HFF-Myc (cell line): ENCODE measurements at regions not wholly inside any gene's neighbourhood (a gene's known extent, or its start where the extent isn't known, plus 50 kb on each side); places are given as distances from the start of the nearest gene placed in this dataset.

ENCODE experiments used
- DNase-seq: peaks from one replicate; pipeline ENCODE4 v3.0.0-alpha.2; 2011; ENCODE audit warnings: low read depth; ENCODE audit errors: extremely low read depth
- H3K4me3 ChIP-seq: replicated peaks from 2 replicates; pipeline ENCODE4 v1.5.1; 2011; ENCODE audit warnings: low read depth, mild to moderate bottlenecking, control low read depth, low read length
- TF ChIP-seq, protein P1 (sequence below): IDR thresholded peaks from 2 replicates; pipeline ENCODE4 v1.5.1; 2012; ENCODE audit warnings: mild to moderate bottlenecking, low read depth, low read length, control low read depth; ENCODE audit errors: missing control alignments

DNA sequence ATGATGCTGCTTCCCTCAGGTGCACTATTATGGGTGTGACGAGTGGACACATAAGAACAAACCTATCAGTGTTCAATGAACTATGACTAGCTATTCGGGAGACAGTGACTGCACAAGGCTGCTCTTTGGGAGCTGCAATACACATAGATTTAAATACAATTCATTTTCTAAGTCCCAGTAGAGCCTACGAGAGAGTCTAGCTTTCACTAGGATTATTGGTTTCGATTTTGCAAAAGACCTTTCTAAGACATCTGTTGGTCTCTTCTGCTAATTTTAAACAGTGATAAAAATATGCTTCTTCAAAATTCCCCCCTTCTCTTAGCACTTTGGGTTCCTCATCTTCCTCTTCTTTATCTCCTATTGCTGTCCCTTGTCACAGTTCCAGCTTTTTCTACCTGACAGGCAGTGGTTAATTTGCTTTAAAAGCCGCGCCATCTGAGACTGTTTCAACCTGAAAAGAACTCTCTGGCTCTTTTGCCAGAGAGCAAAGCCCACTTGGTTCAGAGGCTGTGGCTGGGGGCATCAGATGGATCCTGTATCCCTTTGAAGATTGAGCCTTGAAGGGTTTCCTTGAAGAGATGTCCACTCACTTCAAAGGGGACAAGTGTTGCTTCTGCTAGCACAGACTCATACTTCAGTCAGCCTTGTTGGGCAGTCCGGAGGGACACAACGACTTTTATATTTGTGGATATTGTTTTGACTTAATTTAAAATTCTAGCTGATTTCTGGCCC, 241.5 kb downstream of the MAN2A1 start:
- H3K4me3 ChIP-seq: no peak overlapping the region
- no peak for DNase-seq
- TF ChIP-seq, protein P1, sequence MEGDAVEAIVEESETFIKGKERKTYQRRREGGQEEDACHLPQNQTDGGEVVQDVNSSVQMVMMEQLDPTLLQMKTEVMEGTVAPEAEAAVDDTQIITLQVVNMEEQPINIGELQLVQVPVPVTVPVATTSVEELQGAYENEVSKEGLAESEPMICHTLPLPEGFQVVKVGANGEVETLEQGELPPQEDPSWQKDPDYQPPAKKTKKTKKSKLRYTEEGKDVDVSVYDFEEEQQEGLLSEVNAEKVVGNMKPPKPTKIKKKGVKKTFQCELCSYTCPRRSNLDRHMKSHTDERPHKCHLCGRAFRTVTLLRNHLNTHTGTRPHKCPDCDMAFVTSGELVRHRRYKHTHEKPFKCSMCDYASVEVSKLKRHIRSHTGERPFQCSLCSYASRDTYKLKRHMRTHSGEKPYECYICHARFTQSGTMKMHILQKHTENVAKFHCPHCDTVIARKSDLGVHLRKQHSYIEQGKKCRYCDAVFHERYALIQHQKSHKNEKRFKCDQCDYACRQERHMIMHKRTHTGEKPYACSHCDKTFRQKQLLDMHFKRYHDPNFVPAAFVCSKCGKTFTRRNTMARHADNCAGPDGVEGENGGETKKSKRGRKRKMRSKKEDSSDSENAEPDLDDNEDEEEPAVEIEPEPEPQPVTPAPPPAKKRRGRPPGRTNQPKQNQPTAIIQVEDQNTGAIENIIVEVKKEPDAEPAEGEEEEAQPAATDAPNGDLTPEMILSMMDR: no peak

DNA sequence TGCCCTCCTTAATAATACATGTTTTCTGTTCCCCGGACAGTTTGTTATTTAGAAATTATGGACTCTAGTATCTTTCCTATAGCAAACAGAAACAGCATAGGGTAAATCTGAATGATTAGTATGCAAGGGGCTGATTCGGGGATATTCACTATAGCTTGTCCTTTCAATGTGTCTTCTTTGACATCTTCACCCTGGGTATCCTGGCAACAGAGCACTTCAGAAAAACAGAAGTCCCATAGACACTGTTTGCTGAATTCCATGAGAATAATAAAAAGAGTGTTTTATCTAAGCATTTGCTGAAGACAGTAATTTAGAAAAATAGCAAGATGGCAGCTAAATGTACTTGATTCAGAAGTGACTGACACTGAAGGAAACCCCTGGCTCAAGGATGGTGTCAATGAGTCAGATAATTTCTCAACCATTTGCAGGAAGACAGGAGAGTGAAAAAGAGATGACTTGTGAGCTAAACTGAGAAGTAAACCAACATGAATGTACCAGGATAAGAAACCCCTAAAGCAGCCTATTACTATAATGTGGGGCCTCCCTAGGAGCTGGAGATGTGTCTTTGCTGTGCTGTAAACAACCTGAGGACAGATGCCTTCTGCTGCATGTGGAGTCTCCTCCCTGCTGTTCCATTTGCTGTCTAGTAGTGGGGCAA, 246.2 kb downstream of the MAN2A1 start:
- TF ChIP-seq, protein P1: no peak
- no peak overlapping the region for H3K4me3 ChIP-seq
- DNase-seq: no peak

DNA sequence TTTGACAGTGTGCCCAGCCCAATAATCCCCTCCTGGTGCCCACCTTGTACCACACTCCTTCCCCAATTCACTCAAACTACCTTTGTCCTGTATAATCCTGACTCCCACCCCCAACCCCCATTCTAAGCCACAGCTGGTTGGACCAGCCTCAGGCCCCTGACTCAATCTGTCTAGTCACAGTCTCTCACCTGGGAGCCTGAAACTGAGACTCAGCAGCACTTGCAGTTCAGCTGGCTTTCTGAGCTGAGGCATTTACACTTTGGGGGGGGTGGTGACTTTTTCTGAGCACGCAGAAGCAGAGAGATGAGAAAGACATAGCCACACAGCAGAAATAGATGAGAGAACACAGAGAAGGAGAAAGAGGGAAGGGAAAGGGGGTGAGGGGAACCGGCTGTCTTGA, 247.3 kb downstream of the MAN2A1 start:
- TF ChIP-seq, protein P1: no peak
- no peak for DNase-seq

DNA sequence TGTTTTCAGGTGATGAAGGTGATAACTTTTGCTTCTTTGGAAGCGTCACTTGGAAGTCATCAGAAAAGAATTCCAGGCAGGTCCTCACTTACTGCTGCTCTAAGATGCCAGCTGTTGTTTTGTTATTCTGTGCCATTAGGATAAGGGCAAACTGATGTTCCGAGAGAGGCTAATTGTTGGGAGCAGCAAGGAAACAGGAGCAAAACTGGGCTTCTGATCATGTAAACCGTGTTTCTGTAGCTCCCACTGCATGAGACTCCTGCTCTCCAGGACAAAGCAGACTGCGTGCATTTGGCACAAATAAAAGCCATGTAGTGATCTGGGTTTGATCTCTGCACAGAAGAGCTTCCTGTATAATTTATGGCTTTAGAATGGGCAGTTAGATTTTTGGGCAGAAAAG, 248.2 kb downstream of the MAN2A1 start:
- TF ChIP-seq, protein P1: no peak
- DNase-seq: no peak
- no peak overlapping the region for H3K4me3 ChIP-seq

More for the DNA sequence above, 247.3 kb downstream of the MAN2A1 start:
- H3K4me3 ChIP-seq: no peak overlapping the region

DNA sequence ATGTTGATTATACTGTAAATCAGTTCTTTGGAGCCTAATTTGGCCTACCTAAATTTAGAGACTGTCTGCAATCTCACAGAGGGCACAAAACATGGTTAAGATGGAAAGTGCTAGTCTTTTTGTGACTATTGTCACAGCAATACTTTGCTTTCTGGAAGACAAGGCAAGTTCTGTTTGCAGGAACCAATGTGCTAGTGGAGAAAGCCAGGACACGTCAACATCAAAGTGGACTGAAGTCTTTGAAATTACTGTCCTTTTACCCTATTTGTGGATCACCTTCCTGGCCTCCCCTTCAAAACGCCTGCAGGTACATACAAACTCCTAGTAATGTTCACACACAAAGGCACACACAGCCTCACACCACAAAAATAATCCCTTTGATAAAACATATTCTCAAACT, 248.7 kb downstream of the MAN2A1 start:
- no peak for DNase-seq
- H3K4me3 ChIP-seq: no peak overlapping the region
- TF ChIP-seq, protein P1: no peak

DNA sequence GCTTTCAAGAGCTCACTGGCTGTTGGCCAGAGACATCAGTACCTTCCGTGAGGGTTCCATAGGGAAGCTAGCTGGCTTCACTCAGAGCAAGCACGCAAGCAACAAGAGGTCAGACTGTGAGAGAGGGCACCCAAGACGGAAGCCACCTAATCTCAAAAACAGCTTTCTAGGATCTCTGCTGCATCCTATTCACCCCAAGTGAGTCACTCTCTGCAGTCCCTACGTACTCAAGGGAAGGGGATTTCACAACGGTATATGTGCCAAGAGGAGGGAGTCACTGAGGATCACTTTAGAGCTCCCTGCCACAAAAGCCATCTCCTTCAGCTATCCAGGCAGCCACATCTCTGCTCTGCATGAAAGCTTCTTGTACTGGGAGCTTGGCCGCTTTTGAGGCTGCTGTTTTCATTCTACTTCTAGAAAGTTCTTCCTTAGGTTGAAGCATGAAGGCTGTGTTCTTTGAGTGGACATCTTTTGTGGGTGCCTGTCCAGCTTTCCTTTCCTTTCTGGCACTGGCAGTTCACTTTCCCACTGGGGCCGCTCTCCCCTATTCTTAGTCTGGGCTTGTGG, 249.5 kb downstream of the MAN2A1 start:
- TF ChIP-seq, protein P1: no peak
- no peak overlapping the region for H3K4me3 ChIP-seq
- no peak for DNase-seq
